ENCODE measurements at regions not wholly inside any gene's neighbourhood (a gene's known extent, or its start where the extent isn't known, plus 50 kb on each side); places are given as distances from the start of the nearest gene placed in this dataset.

DNA sequence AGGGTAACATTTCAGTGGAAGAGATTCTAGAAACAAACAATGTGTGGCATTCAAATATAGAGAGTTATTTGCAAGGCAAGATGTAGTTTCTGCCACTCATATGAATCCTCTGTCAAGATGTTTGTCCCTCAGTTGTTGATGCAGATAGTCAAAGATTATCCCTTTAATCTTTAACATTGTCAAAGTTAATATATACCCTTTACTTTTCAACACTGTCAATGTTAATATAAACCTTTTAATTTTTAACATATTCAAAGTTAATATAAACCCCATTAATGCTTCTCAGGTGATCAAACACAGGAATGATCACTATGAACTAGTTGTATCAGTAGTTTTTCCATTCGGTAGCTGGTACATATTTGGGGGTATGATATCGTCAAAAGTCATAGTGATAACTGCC, 51.9 kb upstream of the PICALM start:
- H2AK5ac ChIP-seq (ENCODE audit: low read depth, low read length) = no peak overlapping the region
- H3K56ac ChIP-seq (replicated peaks; ENCODE audit: insufficient read length, low read depth, low read length) = no peak overlapping the region
- no peak for FAIRE-seq
- no peak for TF ChIP-seq ZNF274 (IDR thresholded peaks at IDR 0.05; ENCODE audit: borderline replicate concordance, extremely low read depth, low read length)
- no peak for TF ChIP-seq CHD2 (IDR thresholded peaks at IDR 0.05; ENCODE audit: low read length)
- no peak for TF ChIP-seq HDAC6 (IDR thresholded peaks at IDR 0.05; ENCODE audit: low read depth, low read length)
- no peak for TF ChIP-seq JUN (IDR thresholded peaks at IDR 0.05; ENCODE audit: low read depth, low read length)
- TF ChIP-seq EGR1 (IDR thresholded peaks at IDR 0.05; ENCODE audit: borderline replicate concordance, low read depth, low read length) = no peak
- no peak for TF ChIP-seq SP2 (IDR thresholded peaks at IDR 0.05; ENCODE audit: low read length)
- no peak for TF ChIP-seq SIRT6 (IDR thresholded peaks at IDR 0.05; ENCODE audit: low read length)
- TF ChIP-seq TCF12 (IDR thresholded peaks at IDR 0.05; ENCODE audit: low read depth, low read length) = no peak
- no peak for TF ChIP-seq BRCA1 (IDR thresholded peaks at IDR 0.05; ENCODE audit: low read depth, low read length)
- TF ChIP-seq, protein P1, sequence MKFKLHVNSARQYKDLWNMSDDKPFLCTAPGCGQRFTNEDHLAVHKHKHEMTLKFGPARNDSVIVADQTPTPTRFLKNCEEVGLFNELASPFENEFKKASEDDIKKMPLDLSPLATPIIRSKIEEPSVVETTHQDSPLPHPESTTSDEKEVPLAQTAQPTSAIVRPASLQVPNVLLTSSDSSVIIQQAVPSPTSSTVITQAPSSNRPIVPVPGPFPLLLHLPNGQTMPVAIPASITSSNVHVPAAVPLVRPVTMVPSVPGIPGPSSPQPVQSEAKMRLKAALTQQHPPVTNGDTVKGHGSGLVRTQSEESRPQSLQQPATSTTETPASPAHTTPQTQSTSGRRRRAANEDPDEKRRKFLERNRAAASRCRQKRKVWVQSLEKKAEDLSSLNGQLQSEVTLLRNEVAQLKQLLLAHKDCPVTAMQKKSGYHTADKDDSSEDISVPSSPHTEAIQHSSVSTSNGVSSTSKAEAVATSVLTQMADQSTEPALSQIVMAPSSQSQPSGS (IDR thresholded peaks at IDR 0.05; ENCODE audit: low read length) = no peak
- TF ChIP-seq, protein P2, sequence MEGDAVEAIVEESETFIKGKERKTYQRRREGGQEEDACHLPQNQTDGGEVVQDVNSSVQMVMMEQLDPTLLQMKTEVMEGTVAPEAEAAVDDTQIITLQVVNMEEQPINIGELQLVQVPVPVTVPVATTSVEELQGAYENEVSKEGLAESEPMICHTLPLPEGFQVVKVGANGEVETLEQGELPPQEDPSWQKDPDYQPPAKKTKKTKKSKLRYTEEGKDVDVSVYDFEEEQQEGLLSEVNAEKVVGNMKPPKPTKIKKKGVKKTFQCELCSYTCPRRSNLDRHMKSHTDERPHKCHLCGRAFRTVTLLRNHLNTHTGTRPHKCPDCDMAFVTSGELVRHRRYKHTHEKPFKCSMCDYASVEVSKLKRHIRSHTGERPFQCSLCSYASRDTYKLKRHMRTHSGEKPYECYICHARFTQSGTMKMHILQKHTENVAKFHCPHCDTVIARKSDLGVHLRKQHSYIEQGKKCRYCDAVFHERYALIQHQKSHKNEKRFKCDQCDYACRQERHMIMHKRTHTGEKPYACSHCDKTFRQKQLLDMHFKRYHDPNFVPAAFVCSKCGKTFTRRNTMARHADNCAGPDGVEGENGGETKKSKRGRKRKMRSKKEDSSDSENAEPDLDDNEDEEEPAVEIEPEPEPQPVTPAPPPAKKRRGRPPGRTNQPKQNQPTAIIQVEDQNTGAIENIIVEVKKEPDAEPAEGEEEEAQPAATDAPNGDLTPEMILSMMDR (IDR thresholded peaks at IDR 0.05; ENCODE audit: control extremely low read depth in 1 of 3, insufficient read depth in 1 of 3, low read depth in 1 of 3, low read length in 3 of 3) = no peak
- no peak for TF ChIP-seq RFX5 (IDR thresholded peaks at IDR 0.05; ENCODE audit: borderline replicate concordance, low read depth, low read length)

More for the DNA sequence above, 51.9 kb upstream of the PICALM start:
- no peak overlapping the region for H3K23ac ChIP-seq (ENCODE audit: insufficient read length)
- no peak overlapping the region for H3K14ac ChIP-seq (ENCODE audit: insufficient read length)
- H4K5ac ChIP-seq (ENCODE audit: insufficient read length, low read depth, low read length) = no peak overlapping the region
- H4K91ac ChIP-seq (replicated peaks; ENCODE audit: insufficient read length, low read length) = no peak overlapping the region
- no peak overlapping the region for H3K18ac ChIP-seq (ENCODE audit: extremely low read depth, low read length)
- ChIA-PET CTCF (ENCODE audit: partially characterized antibody) (no interaction called here), POLR2A (ENCODE audit: partially characterized antibody) (no interaction called here)
- H3K27me3 ChIP-seq (replicated peaks in 1 of 4; ENCODE audit: control insufficient read depth in 3 of 4, extremely low read depth in 1 of 4, insufficient read depth in 3 of 4, low read length in 3 of 4) = no peaks in the 10 kb centered on the region
- H2BK5ac ChIP-seq (ENCODE audit: low read depth, low read length) = no peak overlapping the region
- no peaks in the 10 kb centered on the region for H3K23me2 ChIP-seq (ENCODE audit: low read depth, low read length)
- no peaks in the 10 kb centered on the region for H3K9me3 ChIP-seq (ENCODE audit: insufficient read depth in 2 of 2, low read depth in 1 of 2, low read length in 1 of 2)
- no peak overlapping the region for H3K4me3 ChIP-seq (ENCODE audit: extremely low read depth in 1 of 4, insufficient read depth in 2 of 4, low read depth in 3 of 4, low read length in 4 of 4)
- H2BK15ac ChIP-seq (ENCODE audit: low read length) = no peak overlapping the region
- WGBS, 2 experiments (ENCODE audit: extremely low coverage in 1 of 2, insufficient coverage in 1 of 2, insufficient read length in 1 of 2, insufficient replicate concordance in 2 of 2, low coverage in 1 of 2, low lambda C conversion rate in 2 of 2, missing lambda C conversion rate in 1 of 2) = 88% methylated on average over 2 of the region's 2 CpGs; no CpG with 5 or more reads in 1 of the 2 experiments
- H4K8ac ChIP-seq (ENCODE audit: extremely low read depth, insufficient read depth, low read length) = no peak overlapping the region
- H3K79me2 ChIP-seq (ENCODE audit: control insufficient read depth in 1 of 2, insufficient read depth in 2 of 2, low read length in 2 of 2) = no peaks in the 10 kb centered on the region
- H3K9ac ChIP-seq (replicated peaks in 1 of 4; ENCODE audit: extremely low read depth in 1 of 4, low read depth in 3 of 4, low read length in 3 of 4) = no peak overlapping the region
- H3K4me1 ChIP-seq (replicated peaks in 1 of 4; ENCODE audit: control insufficient read depth in 3 of 4, insufficient read depth in 4 of 4, low read length in 3 of 4) = no peaks in the 10 kb centered on the region
- no peak overlapping the region for H2BK120ac ChIP-seq (replicated peaks; ENCODE audit: low read depth, low read length)
- H4K20me1 ChIP-seq (replicated peaks in 1 of 2; ENCODE audit: control insufficient read depth in 1 of 2, insufficient read depth in 2 of 2, low read length in 2 of 2) = no peaks in the 10 kb centered on the region
- no peak overlapping the region for H3K4ac ChIP-seq (replicated peaks; ENCODE audit: insufficient read length, low read depth, low read length)
- H3K79me1 ChIP-seq (ENCODE audit: low read depth, low read length) = no peaks in the 10 kb centered on the region
- H2BK20ac ChIP-seq (ENCODE audit: low read length) = no peak overlapping the region
- no peaks in the 10 kb centered on the region for H3K36me3 ChIP-seq (ENCODE audit: control insufficient read depth in 2 of 4, insufficient read depth in 4 of 4, low read length in 3 of 4)
- no peak overlapping the region for H2BK12ac ChIP-seq (ENCODE audit: low read depth, low read length)
- DNase-seq (ENCODE audit: low read depth in 1 of 2, low spot score in 2 of 2) = no peak
- H3K27ac ChIP-seq (ENCODE audit: low read depth, low read length) = no peak overlapping the region
- H3K4me2 ChIP-seq (ENCODE audit: insufficient read depth in 1 of 2, low read depth in 2 of 2, low read length in 2 of 2) = no peak overlapping the region
- H2AFZ ChIP-seq (ENCODE audit: low read length) = no peak overlapping the region
